Skeletal muscle satellite cell (primary cell): ENCODE measurements at regions not wholly inside any gene's neighbourhood (a gene's known extent, or its start where the extent isn't known, plus 50 kb on each side); places are given as distances from the start of the nearest gene placed in this dataset.

ENCODE experiments used
- H3K27me3 ChIP-seq: 2 replicates; pipeline ENCODE4 v1.7.0; 2013; ENCODE audit warnings: low read length; ENCODE audit not compliant: control insufficient read depth, insufficient read depth
- H3K36me3 ChIP-seq: 2 replicates; pipeline ENCODE4 v1.7.0; 2013; ENCODE audit warnings: mild to moderate bottlenecking, control low read depth, low read length; ENCODE audit not compliant: insufficient read depth
- H3K4me1 ChIP-seq: 2 replicates; pipeline ENCODE4 v1.7.0; 2013; ENCODE audit warnings: low read length; ENCODE audit not compliant: control insufficient read depth, insufficient read depth
- H3K4me2 ChIP-seq: 2 replicates; pipeline ENCODE4 v1.7.0; 2013; ENCODE audit warnings: mild to moderate bottlenecking, low read length
- H3K4me3 ChIP-seq: 2 replicates; pipeline ENCODE4 v1.7.0; 2013; ENCODE audit warnings: low read length
- H3K9ac ChIP-seq: 2 replicates; pipeline ENCODE4 v1.7.0; 2013; ENCODE audit warnings: mild to moderate bottlenecking, low read depth, low read length, moderate library complexity
- H3K9me3 ChIP-seq: replicated peaks from 2 replicates; pipeline ENCODE4 v1.7.0; 2013; ENCODE audit warnings: mild to moderate bottlenecking, control low read depth, low read length

DNA sequence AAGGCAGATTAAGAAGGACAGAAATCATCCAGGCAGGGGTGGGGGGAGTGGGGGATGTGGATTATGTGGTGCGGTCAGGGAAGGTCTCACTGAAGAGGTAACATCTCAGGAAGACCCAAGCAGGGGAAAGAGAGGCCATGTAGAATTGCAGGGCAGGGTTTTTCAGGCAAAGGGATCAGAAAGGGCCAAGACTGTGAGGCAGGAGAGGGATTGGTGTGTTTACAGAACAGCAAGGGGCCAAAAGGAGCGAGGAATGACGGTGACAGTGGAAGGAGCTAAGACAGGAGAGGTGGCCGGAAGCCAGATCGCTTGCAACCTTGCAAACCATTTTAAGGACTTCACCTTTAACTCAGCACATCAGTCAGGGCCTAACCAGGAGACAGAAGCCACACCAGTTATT, 535.4 kb upstream of the JARID2 start:
- no peaks in the 10 kb centered on the region for H3K36me3 ChIP-seq
- H3K27me3 ChIP-seq = no peaks in the 10 kb centered on the region
- no peaks in the 10 kb centered on the region for H3K9me3 ChIP-seq
- H3K4me1 ChIP-seq = peaks cover 79% of the 10 kb centered on the region
- H3K4me3 ChIP-seq = no peak overlapping the region
- H3K9ac ChIP-seq = peak overlapping the region; percentile 79
- H3K4me2 ChIP-seq = no peak overlapping the region

DNA sequence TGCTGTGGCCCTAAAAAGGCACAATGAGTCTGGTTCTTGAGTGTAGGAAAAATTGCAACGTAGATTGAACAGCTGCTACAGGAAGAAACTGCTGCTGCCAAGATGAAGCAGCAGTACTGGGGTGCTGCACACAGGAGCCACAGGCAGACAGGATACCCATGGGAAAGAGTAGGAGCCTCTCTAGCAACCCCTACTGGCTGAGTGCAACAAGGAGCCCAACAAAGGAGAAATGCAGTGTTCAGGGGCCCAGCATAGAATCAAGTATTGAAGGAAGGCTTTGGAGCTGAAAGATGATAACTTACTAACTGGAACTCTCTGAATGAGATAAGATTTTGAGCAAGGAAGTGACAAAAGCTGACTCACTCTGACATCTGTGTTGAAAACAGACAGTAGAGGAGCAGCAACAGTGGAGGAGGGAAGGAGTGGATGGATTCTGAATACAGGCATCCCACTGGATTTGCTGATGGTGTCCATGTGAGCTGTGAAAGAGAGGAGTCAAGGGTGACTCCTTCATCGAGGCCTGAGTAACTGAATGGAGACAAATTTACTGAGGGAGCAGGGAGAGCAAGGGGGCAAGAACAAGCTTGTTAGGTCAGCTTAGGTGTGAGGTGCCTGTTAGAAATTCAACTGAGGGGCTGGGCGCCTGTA, 534.7 kb upstream of the JARID2 start:
- Histone ChIP-seq H3K4me2 (no peak overlapping the region), H3K36me3 (no peaks in the 10 kb centered on the region), H3K4me1 (peaks cover 71% of the 10 kb centered on the region), H3K9ac (peak overlapping the region; percentile 79), H3K9me3 (no peaks in the 10 kb centered on the region), H3K4me3 (no peak overlapping the region), H3K27me3 (no peaks in the 10 kb centered on the region)

DNA sequence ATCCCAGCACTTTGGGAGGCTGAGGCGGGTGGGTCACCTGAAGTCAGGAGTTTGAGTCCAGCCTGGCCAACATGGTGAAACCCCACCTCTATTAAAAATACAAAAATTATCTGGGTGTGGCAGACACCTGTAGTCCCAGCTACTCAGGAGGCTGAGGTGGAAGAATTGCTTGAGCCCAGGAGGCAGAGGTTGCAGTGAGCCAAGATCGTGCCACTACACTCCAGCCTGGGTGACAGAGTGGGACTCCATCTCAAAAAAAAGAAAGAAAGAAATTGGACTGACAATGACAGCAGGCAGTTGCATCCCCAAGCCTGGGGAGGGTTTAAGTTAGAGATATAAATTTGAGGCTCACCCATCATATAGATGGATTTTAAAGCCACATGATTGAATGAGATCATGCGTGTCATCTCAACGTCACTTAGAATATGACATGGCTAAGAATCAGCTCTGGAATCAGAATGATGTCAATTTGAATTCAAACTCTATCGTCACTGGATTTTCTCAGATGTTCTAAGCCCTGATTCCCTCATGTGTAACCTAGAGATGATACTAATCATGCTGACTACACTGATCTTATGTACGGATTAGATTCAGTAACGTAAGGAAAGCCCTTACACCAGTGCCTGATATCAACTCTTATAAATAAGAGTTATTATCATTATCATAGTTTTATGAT, 534.0 kb upstream of the JARID2 start:
- peak overlapping the region; percentile 79 for H3K9ac ChIP-seq
- no peaks in the 10 kb centered on the region for H3K9me3 ChIP-seq
- no peak overlapping the region for H3K4me3 ChIP-seq
- no peaks in the 10 kb centered on the region for H3K36me3 ChIP-seq
- H3K4me2 ChIP-seq = no peak overlapping the region
- no peaks in the 10 kb centered on the region for H3K27me3 ChIP-seq
- peaks cover 68% of the 10 kb centered on the region for H3K4me1 ChIP-seq

DNA sequence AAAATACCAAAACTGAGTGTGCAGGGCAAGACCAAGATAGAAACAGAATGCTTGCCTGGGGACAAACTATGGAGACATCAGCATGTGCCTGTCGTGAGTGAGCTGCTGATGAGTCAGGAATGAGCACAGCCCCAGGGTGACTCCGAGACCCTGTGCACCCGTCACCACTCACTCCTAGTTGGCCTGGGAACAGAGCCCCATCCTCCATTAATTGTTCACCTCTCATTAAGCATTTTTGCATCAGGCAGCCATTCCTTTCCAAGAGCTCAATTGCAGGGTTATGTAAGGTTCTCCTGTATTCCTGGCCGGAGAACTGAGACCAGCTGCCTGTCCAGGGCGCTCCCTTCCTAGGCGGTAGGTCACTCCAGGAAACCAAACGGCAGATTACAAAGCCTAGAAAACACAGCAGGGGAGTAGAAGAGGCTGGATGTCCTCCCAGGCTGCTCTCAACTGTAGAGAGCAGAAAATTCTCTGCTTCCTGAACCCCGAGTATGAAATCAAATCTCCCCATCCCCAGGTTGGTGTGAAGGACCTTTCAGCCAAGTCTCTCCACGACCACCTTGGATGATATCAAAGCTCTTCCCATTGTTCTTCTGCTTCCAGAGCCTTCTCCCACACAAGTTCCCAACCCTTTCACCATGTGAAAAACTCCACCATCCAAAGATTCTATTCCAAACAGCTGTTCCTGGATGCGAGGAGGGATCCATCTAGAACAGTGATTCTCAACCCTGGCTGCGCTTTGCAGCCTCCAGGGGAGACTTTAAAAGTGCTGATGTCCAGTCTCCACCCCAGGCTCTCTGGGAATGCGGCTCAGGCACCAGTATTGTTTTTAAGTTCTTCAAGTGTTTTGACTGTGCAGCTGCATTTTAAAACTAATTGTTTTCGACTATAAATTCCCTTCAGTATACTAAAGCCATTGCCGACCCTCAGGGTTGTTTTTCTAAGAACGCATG, 532.6 kb upstream of the JARID2 start:
- H3K4me3 ChIP-seq = peak overlapping the region; percentile 2
- H3K4me2 ChIP-seq = peak overlapping the region; percentile 46
- peaks cover 54% of the 10 kb centered on the region for H3K4me1 ChIP-seq
- H3K27me3 ChIP-seq = no peaks in the 10 kb centered on the region
- H3K9ac ChIP-seq = peak overlapping the region; percentile 79
- H3K36me3 ChIP-seq = no peaks in the 10 kb centered on the region
- no peaks in the 10 kb centered on the region for H3K9me3 ChIP-seq

DNA sequence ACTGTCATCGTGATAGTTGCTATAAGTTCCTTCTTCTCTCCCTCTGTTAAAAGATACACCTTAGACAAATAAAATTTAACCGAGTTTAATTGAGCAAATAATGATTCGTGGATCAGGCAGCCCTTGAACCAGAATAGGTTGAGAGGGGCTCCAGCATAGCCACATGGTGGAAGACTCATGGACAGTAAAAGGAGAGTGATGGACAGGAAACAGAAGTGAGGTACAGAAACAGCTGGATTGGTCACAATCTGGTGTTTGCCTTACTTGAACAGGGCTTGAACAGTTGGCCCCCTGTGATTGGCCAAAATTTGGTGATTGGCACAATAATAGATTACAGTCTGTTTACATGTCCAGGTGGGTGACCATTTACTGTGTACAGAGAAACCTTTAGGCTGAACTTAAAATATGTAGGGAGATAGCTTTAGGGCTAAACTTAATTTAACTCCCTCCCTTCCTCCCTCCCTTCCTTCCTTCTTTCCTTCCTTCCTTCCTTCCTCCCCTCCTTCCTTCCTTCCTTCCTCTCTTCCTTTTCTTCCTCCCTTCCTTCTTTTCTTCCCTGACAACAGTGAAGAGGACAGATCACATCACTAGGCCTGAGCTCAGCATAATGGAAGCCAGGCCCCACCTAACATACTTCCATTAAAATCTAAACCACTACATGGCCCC, 531.8 kb upstream of the JARID2 start:
- peak overlapping the region; percentile 79 for H3K9ac ChIP-seq
- H3K9me3 ChIP-seq = no peaks in the 10 kb centered on the region
- H3K4me1 ChIP-seq = peaks cover 53% of the 10 kb centered on the region
- H3K4me2 ChIP-seq = no peak overlapping the region
- no peaks in the 10 kb centered on the region for H3K27me3 ChIP-seq
- H3K36me3 ChIP-seq = no peaks in the 10 kb centered on the region
- H3K4me3 ChIP-seq = no peak overlapping the region

DNA sequence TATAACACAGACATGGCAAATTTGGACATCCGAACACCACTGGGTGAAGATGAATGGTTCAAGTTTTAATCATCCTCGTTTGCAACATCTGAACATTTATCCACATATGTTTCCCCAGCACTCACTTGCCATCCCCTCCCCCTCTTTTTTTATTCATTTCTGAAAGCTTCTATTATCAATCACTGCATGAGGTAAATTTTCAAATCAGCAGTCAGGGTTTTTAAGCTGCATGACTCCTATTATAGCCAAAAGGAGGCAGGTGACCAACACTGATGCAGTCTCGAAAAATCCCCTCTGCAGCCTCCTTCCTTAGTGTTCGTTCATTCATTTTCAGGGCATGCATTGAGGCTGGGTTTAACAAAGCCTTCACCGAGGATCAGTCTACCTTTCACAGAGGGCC, 530.8 kb upstream of the JARID2 start:
- Histone ChIP-seq H3K27me3 (no peaks in the 10 kb centered on the region), H3K4me1 (peaks cover 43% of the 10 kb centered on the region), H3K9ac (no peak overlapping the region), H3K36me3 (no peaks in the 10 kb centered on the region), H3K4me3 (no peak overlapping the region), H3K9me3 (no peaks in the 10 kb centered on the region), H3K4me2 (no peak overlapping the region)

DNA sequence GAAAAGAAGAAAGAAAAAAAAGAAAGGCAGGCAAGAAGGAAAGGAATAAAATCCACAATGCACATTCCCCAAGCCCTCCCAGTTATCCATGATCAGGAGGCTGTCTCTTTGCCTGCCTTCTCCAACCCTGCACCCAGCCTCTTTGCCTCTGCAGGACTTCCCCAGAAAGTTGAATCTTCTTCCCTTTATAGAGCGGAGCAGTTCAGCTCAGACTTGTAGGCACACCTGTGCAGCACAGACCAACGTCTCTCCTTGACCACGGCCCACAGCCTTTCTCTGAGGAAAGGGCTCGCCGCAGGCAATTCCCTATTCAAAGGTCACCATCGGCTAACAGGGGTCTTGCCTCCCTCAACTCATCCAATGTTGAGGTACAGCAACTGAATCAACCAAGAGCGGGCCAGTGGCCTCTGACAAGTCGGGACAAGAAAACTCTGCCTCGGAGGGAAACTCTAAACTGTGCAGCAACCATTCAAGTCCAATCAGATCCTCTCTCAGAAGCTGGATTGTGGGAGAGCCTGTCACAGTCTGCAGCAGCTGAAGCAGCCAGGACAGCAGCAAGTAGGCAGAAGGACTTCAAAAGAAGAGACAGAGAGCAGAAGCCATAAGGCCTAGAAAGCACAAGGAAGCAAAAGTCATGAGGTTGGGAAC, 529.2 kb upstream of the JARID2 start:
- peaks cover 27% of the 10 kb centered on the region for H3K4me1 ChIP-seq

DNA sequence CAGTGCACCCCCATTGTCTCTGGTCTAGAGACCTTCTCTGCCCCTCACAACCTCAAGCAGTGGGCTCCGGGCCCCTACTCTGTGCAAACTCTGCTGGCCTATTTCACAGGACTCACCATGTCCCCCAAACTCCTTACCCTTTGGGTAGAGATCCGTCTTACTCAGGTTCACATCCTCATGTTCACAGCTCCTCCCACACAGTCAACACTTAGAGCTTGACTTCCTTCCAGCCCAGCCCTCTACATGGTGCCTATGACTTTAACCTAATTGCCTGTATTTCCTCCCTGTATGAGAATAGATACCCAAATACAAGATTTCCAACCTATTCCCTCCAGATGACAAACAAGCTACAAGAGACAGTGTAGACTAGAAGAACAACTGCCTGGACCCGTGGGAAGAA, 528.6 kb upstream of the JARID2 start:
- H3K36me3 ChIP-seq = no peaks in the 10 kb centered on the region
- H3K4me2 ChIP-seq = no peak overlapping the region
- H3K27me3 ChIP-seq = no peaks in the 10 kb centered on the region
- H3K4me3 ChIP-seq = no peak overlapping the region
- H3K9ac ChIP-seq = no peak overlapping the region
- H3K4me1 ChIP-seq = peaks cover 20% of the 10 kb centered on the region
- H3K9me3 ChIP-seq = no peaks in the 10 kb centered on the region

More for the DNA sequence above, 529.2 kb upstream of the JARID2 start:
- Histone ChIP-seq H3K9ac (no peak overlapping the region), H3K4me3 (no peak overlapping the region), H3K27me3 (no peaks in the 10 kb centered on the region), H3K4me2 (no peak overlapping the region), H3K36me3 (no peaks in the 10 kb centered on the region), H3K9me3 (no peaks in the 10 kb centered on the region)

DNA sequence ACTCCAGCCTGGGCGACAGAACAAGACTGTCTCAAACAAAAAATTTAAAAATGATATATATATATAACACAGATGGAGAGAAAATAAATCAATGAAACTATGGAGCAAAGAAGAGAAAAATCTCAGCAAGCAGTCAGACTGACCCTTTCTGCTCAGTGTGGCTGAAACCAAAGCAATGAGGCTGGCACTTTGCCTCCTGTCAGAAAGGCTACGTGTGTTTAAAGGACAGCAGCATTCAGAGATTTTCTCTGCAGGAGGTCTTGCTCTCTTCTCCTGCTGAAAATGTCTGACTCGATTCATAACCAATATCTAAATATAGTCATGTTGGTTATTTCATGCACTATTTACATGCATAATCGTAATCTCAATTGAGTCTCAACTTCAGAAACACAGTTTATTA, 527.0 kb upstream of the JARID2 start:
- peaks cover 5% of the 10 kb centered on the region for H3K4me1 ChIP-seq
- H3K27me3 ChIP-seq = no peaks in the 10 kb centered on the region
- no peak overlapping the region for H3K4me3 ChIP-seq
- no peaks in the 10 kb centered on the region for H3K36me3 ChIP-seq
- no peaks in the 10 kb centered on the region for H3K9me3 ChIP-seq
- no peak overlapping the region for H3K4me2 ChIP-seq
- H3K9ac ChIP-seq = no peak overlapping the region

DNA sequence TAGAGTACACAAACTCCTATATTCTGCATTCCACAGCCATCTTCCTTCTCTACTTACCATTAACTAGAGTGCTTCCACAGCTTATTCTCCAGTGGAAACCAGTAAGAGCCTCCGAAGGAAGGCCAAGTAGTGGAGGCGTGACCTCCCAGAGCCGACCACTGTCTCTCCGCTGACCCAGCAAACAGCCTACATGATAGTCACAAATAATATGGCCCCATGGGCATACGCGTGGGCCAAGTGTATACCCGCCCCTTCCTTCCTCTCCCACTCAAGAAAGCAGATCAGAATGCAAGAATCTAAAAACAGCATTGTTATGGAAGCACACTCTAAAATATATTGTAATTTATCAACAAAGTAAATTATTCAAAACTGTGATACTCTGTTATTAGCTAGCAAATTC, 526.6 kb upstream of the JARID2 start:
- Histone ChIP-seq H3K27me3 (no peaks in the 10 kb centered on the region), H3K9me3 (no peaks in the 10 kb centered on the region), H3K36me3 (no peaks in the 10 kb centered on the region), H3K9ac (no peak overlapping the region), H3K4me2 (no peak overlapping the region), H3K4me1 (peaks cover under 1% of the 10 kb centered on the region), H3K4me3 (no peak overlapping the region)
